ENCODE measurements at regions not wholly inside any gene's neighbourhood (a gene's known extent, or its start where the extent isn't known, plus 50 kb on each side); places are given as distances from the start of the nearest gene placed in this dataset. TPM values are rescaled to one million over a fixed set of nuclear protein-coding genes. Genes with fewer than 3 reads are reported as not detected.

DNA sequence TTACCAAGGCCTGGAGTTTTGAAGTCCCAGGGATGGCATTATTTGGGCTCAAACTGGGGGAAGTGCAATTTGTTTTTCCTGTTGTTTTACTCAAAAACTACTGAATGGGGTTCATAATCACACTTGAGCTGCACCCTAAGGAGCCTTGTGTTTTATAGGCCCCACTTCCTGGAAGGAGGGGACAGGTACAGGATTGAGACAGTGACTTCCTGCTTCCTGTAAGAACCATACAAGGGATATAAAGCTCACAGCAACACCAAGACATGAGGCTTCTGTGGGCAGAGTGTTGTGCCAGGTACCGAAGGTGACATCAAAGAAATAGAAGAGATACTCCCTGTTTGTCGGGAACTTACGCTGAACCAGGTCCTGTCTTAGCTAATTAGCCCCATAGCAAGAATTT lies 70.4 kb upstream of the SKOR2 start:
- Mint-ChIP-seq H3K4me3 (ENCODE audit: unreplicated experiment) (no peak overlapping the region), H3K27ac (ENCODE audit: unreplicated experiment) (no peak overlapping the region), H3K9me3 (ENCODE audit: low read depth) (no peaks in the 10 kb centered on the region), H3K4me1 (ENCODE audit: low read depth) (no peaks in the 10 kb centered on the region), H3K36me3 (ENCODE audit: low read depth) (no peaks in the 10 kb centered on the region), H3K27me3 (ENCODE audit: low read depth) (peaks cover 12% of the 10 kb centered on the region)
- TF ChIP-seq, protein P1, sequence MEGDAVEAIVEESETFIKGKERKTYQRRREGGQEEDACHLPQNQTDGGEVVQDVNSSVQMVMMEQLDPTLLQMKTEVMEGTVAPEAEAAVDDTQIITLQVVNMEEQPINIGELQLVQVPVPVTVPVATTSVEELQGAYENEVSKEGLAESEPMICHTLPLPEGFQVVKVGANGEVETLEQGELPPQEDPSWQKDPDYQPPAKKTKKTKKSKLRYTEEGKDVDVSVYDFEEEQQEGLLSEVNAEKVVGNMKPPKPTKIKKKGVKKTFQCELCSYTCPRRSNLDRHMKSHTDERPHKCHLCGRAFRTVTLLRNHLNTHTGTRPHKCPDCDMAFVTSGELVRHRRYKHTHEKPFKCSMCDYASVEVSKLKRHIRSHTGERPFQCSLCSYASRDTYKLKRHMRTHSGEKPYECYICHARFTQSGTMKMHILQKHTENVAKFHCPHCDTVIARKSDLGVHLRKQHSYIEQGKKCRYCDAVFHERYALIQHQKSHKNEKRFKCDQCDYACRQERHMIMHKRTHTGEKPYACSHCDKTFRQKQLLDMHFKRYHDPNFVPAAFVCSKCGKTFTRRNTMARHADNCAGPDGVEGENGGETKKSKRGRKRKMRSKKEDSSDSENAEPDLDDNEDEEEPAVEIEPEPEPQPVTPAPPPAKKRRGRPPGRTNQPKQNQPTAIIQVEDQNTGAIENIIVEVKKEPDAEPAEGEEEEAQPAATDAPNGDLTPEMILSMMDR (IDR thresholded peaks at IDR 0.05) = no peak
- no peak for DNase-seq (ENCODE audit: low spot score)

DNA sequence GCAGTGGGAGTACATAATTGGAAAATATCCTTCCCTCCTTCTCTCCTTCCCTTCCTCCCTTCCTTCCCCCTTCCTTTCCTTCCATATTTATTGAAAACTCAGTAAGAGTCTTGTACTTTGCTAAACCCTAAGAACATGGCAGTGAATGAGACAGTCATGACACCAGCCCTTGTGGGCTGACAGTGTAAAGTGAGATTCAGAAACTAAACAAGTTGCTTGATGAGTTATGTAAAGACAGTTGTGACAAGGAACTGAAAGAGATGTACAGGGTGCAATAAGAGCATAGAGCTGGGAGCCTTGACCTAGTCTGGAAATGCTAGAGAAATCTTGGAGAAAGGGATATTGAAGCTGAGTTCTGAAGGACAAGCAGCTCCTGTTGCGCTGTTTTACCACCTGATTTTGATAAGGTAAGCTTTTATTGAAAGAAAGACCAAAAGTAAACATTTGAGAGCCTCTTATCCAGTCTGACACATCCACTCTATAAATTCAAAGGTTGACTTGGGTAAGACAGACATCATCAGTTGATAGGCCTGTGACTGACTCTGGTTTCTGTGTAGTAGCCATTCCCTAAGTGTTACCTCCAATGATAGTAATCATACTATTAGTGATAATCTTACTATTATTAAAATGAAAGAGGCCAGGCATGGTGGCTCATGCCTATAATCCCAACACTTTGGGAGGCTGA lies 66.5 kb upstream of the SKOR2 start:
- TF ChIP-seq, protein P1 (IDR thresholded peaks at IDR 0.05) = no peak
- Mint-ChIP-seq H3K4me1 (ENCODE audit: low read depth) (no peaks in the 10 kb centered on the region), H3K27ac (ENCODE audit: unreplicated experiment) (no peak overlapping the region), H3K27me3 (ENCODE audit: low read depth) (peaks cover 12% of the 10 kb centered on the region), H3K4me3 (ENCODE audit: unreplicated experiment) (no peak overlapping the region), H3K36me3 (ENCODE audit: low read depth) (no peaks in the 10 kb centered on the region), H3K9me3 (ENCODE audit: low read depth) (no peaks in the 10 kb centered on the region)
- no peak for DNase-seq (ENCODE audit: low spot score)

DNA sequence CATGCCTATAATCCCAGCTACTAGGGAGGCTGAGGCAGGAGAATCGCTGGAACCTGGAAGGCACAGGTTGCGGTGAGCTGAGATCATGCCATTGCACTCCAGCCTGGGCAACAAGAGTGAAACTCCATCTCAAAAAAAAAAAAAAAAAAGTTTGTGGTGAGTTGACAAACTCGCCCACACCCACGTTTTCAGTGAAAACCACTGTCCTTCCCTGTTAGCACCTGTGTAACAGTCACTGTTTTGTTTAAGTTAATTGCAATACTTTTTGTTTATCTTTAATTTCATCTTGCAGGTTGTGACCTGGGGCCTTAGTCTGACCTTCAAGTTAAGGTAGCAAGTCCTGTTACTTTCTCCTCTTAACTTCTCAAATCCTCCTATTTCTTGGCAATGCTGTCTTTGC lies 65.5 kb upstream of the SKOR2 start:
- Mint-ChIP-seq H3K4me1 (ENCODE audit: low read depth) (no peaks in the 10 kb centered on the region), H3K4me3 (ENCODE audit: unreplicated experiment) (no peak overlapping the region), H3K9me3 (ENCODE audit: low read depth) (no peaks in the 10 kb centered on the region), H3K27ac (ENCODE audit: unreplicated experiment) (no peak overlapping the region), H3K27me3 (ENCODE audit: low read depth) (peaks cover 14% of the 10 kb centered on the region), H3K36me3 (ENCODE audit: low read depth) (no peaks in the 10 kb centered on the region)
- TF ChIP-seq, protein P1 (IDR thresholded peaks at IDR 0.05) = no peak
- no peak for DNase-seq (ENCODE audit: low spot score)

DNA sequence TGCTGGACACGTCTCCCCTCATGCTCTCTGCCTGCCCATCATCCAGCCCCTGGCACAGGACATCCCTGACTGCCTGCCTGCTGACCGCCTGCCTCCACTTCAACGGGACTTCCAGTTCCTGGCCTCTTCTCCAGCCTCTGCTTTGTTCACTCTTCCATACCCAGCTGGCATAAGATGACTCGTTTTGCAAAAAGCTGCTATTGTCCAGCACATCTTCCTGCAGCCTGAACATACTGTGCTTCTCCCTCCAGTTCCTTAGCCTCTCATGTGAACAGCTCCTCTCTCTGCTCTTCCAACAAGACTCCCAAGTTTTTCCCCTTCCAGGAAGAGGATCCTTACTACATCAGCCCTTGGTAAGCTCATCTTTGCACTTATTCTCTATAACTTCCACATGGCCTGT lies 62.4 kb upstream of the SKOR2 start:
- no peak overlapping the region for H3K4me3 Mint-ChIP-seq (ENCODE audit: unreplicated experiment)
- no peak for DNase-seq (ENCODE audit: low spot score)
- peaks cover 10% of the 10 kb centered on the region for H3K27me3 Mint-ChIP-seq (ENCODE audit: low read depth)
- H3K36me3 Mint-ChIP-seq (ENCODE audit: low read depth) = no peaks in the 10 kb centered on the region
- TF ChIP-seq, protein P1 (IDR thresholded peaks at IDR 0.05) = no peak
- peaks cover 3% of the 10 kb centered on the region for H3K9me3 Mint-ChIP-seq (ENCODE audit: low read depth)
- no peak overlapping the region for H3K27ac Mint-ChIP-seq (ENCODE audit: unreplicated experiment)
- no peaks in the 10 kb centered on the region for H3K4me1 Mint-ChIP-seq (ENCODE audit: low read depth)

DNA sequence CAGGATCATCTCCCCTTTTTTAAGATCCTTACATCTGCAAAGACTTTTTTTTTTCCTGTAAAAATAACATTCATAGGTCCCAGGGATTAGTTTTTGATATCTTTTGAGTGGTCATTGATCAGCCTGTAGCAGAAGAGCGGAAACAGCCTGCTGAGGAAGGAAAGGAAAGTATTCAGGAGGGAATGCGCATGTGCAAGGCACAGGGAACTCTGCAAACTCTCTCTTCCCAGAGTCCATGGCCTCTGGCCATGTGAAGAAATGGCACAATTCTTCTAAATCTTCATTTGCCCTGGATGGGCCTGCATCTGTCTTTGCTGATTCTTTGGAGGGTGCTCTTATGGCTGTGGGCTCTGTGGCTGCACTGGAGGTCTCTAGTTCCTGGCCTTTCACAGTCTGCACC lies 60.1 kb upstream of the SKOR2 start:
- Mint-ChIP-seq H3K27ac (ENCODE audit: unreplicated experiment) (no peak overlapping the region), H3K4me3 (ENCODE audit: unreplicated experiment) (no peak overlapping the region), H3K4me1 (ENCODE audit: low read depth) (no peaks in the 10 kb centered on the region), H3K36me3 (ENCODE audit: low read depth) (no peaks in the 10 kb centered on the region), H3K27me3 (ENCODE audit: low read depth) (peaks cover 2% of the 10 kb centered on the region), H3K9me3 (ENCODE audit: low read depth) (peaks cover 3% of the 10 kb centered on the region)
- DNase-seq (ENCODE audit: low spot score) = no peak
- TF ChIP-seq, protein P1 (IDR thresholded peaks at IDR 0.05) = no peak

Small RNAs in the stretch of these regions (microRNA-seq; reads per million reads assigned to microRNA genes)
- gene MIR4527 (ENCODE audit: borderline number of aligned reads) = not detected

Measured in chondrocyte (in vitro differentiated cells).